ENCODE measurements at regions not wholly inside any gene's neighbourhood (a gene's known extent, or its start where the extent isn't known, plus 50 kb on each side); places are given as distances from the start of the nearest gene placed in this dataset.

- TF ChIP-seq POLR2AphosphoS5 (IDR thresholded peaks at IDR 0.05; ENCODE audit: low read depth, low read length): no peak
- no peak for TF ChIP-seq REST (IDR thresholded peaks at IDR 0.05; ENCODE audit: insufficient read depth in 1 of 2, low read depth in 2 of 2, low read length in 2 of 2)
- no peak for TF ChIP-seq FOXP2 (optimal IDR thresholded peaks at IDR 0.05; ENCODE audit: borderline replicate concordance, extremely low read depth, extremely low read length, insufficient read depth)
- no peak for TF ChIP-seq TAF1 (IDR thresholded peaks at IDR 0.05; ENCODE audit: borderline replicate concordance, insufficient read depth, low read length)
- TF ChIP-seq SIN3A (IDR thresholded peaks at IDR 0.05; ENCODE audit: borderline replicate concordance, insufficient read depth, low read length): no peak
Observed at GRCh38 chr1:106980121-106980520, 76.4 kb upstream of the PRMT6 start.
